Mesothelial cell of epicardium (in vitro differentiated cells): ENCODE measurements at regions not wholly inside any gene's neighbourhood (a gene's known extent, or its start where the extent isn't known, plus 50 kb on each side); places are given as distances from the start of the nearest gene placed in this dataset.
"Not testable (repeated sequence)": the region's sequence is repeated elsewhere in the genome, so short reads cannot be mapped to it uniquely, and the experiment has no call there.

Source experiments
- DNase-seq, 2 experiments: peaks; one replicate each; pipeline ENCODE4 v3.0.0; 2021; ENCODE audit warnings: low spot score in 2 of 2; ENCODE audit not compliant: unreplicated experiment in 2 of 2
- H3K27ac Mint-ChIP-seq: 2 replicates; pipeline ENCODE4 v1.8.0; 2021; ENCODE audit warnings: mixed read lengths
- H3K27me3 Mint-ChIP-seq: 2 replicates; pipeline ENCODE4 v1.8.0; 2021; ENCODE audit warnings: low read depth, mixed read lengths
- H3K36me3 Mint-ChIP-seq: 2 replicates; pipeline ENCODE4 v1.8.0; 2021; ENCODE audit warnings: mixed read lengths
- H3K4me1 Mint-ChIP-seq: 2 replicates; pipeline ENCODE4 v1.8.0; 2021; ENCODE audit warnings: mixed read lengths
- H3K4me3 Mint-ChIP-seq: 2 replicates; pipeline ENCODE4 v1.8.0; 2021; ENCODE audit warnings: mild to moderate bottlenecking, moderate library complexity, mixed read lengths
- H3K9me3 Mint-ChIP-seq: 2 replicates; pipeline ENCODE4 v1.8.0; 2021; ENCODE audit warnings: mixed read lengths
- CTCF ChIP-seq: fragments of 200-600 bp; sonication (generic); IDR thresholded peaks from one replicate; pipeline ENCODE4 v1.5.0; 2021; ENCODE audit warnings: antibody characterized with exemption; ENCODE audit not compliant: unreplicated experiment

DNA sequence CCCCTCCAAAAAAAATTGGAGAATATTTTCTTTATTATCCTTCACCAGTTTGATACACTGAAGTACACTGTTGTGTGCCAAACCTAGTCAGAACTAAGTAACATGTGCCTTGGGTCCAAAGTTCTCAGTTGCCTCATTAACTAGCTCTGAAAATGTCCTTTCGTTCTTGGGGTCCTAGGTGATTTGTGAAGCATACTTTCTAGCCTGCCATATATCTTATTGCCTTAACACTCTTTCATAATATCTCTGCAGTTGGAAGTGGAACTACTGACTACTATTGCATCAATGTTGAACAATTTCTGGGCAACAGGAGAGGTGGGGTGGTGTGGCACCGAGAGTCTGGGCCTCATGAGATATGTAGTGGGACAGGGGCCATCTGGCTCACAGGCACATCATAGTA is 592.9 kb upstream of the FBXO33 start:
- Mint-ChIP-seq H3K4me3 (no peak overlapping the region), H3K9me3 (peaks cover 5% of the 10 kb centered on the region), H3K27me3 (no peaks in the 10 kb centered on the region), H3K4me1 (peaks cover 2% of the 10 kb centered on the region), H3K36me3 (no peaks in the 10 kb centered on the region), H3K27ac (no peak overlapping the region)
- no peak for DNase-seq
- no peak for TF ChIP-seq CTCF

- no peak for DNase-seq
- Mint-ChIP-seq H3K27ac (no peak overlapping the region), H3K9me3 (peaks cover 9% of the 10 kb centered on the region), H3K36me3 (no peaks in the 10 kb centered on the region), H3K4me1 (no peaks in the 10 kb centered on the region), H3K4me3 (no peak overlapping the region), H3K27me3 (no peaks in the 10 kb centered on the region)
- TF ChIP-seq CTCF = no peak
Measured at GRCh38 chr14:40010961-40011360, 578.7 kb upstream of the FBXO33 start.

- peaks cover 9% of the 10 kb centered on the region for H3K9me3 Mint-ChIP-seq
- DNase-seq = no peak
- H3K27me3 Mint-ChIP-seq = no peaks in the 10 kb centered on the region
- peaks cover 2% of the 10 kb centered on the region for H3K4me1 Mint-ChIP-seq
- no peaks in the 10 kb centered on the region for H3K36me3 Mint-ChIP-seq
- H3K4me3 Mint-ChIP-seq = no peak overlapping the region
- no peak overlapping the region for H3K27ac Mint-ChIP-seq
- TF ChIP-seq CTCF = no peak
Measured at GRCh38 chr14:40009771-40010170, 577.5 kb upstream of the FBXO33 start.

- H3K9me3 Mint-ChIP-seq, H3K4me1 Mint-ChIP-seq, H3K27me3 Mint-ChIP-seq, H3K4me3 Mint-ChIP-seq, H3K27ac Mint-ChIP-seq, DNase-seq, H3K36me3 Mint-ChIP-seq: not testable (repeated sequence)
Measured at GRCh38 chr14:40008345-40008744, 576.1 kb upstream of the FBXO33 start.

DNA sequence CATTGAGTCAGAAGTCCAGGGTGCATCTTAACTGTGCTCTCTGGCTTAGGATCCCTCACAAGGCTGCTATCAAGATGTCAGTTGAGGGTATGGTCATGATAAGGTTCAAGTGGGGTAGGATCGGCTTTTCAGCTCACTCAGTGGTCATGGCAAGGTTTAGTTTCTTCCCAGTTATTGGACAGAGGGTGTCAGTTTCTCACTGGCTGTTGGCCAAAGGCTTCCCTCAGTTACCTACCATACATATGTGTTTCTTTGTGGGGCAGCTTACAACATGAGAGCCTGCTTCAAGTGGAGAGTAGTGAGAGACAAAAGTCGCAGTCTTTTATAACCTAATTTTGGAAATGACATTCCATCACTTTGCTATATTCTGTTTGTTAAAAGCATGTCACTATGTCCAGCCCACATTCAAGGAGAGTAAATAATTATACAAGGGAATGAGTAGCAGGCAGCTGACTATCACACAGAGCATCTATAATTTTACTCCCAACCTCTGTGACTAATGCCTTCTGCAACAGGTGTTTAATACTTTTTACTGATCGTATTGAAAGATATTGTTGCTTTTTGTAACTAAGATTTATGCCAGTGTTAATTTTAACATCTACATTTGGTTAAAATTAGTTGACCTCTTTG is 572.8 kb upstream of the FBXO33 start:
- Mint-ChIP-seq H3K27ac (no peak overlapping the region), H3K4me1 (peaks cover 18% of the 10 kb centered on the region), H3K4me3 (no peak overlapping the region), H3K27me3 (no peaks in the 10 kb centered on the region), H3K9me3 (peaks cover 4% of the 10 kb centered on the region), H3K36me3 (no peaks in the 10 kb centered on the region)
- no peak for TF ChIP-seq CTCF
- DNase-seq = no peak

DNA sequence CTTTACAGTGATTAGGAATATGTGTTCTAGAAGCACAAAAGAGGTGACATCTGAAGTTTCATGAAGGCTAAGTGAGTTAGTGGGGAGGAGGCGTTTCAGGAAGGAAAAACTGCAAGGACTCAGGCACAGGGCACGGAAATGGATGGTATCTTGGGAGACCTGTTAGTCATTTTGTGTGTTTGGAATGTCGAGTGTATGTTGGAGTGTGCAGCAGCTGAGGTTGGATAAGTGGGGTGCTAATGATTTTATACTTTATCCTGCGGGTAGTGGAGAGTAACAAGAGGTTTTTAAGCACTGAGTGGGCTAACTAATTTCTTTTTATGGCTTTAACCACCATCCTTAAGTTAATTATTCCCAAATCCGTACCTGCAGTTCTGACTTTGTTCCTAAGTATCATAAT is 571.5 kb upstream of the FBXO33 start:
- no peaks in the 10 kb centered on the region for H3K36me3 Mint-ChIP-seq
- peaks cover 26% of the 10 kb centered on the region for H3K4me1 Mint-ChIP-seq
- no peak overlapping the region for H3K27ac Mint-ChIP-seq
- TF ChIP-seq CTCF = no peak
- no peaks in the 10 kb centered on the region for H3K27me3 Mint-ChIP-seq
- H3K4me3 Mint-ChIP-seq = no peak overlapping the region
- no peaks in the 10 kb centered on the region for H3K9me3 Mint-ChIP-seq
- DNase-seq = no peak
